Ascending aorta (tissue), 2 donors: ENCODE measurements at regions not wholly inside any gene's neighbourhood (a gene's known extent, or its start where the extent isn't known, plus 50 kb on each side); places are given as distances from the start of the nearest gene placed in this dataset.
A peak's percentile ranks its signal among the peaks of the same experiment; 100 is the strongest.

ENCODE experiments used
- DNase-seq, 2 donors: peaks; one replicate each; pipeline ENCODE4 v3.0.0-alpha.2; 2019; ENCODE audit warnings: low spot score in 2 of 2
- H3K27ac ChIP-seq, 2 donors: fragments of 200-600 bp; sonication (generic); one replicate each; pipeline ENCODE4 v1.5.1; 2016 to 2017; ENCODE audit warnings: mild to moderate bottlenecking in 1 of 2
- H3K27me3 ChIP-seq: fragments of 200-600 bp; sonication (generic); one replicate; pipeline ENCODE4 v1.5.1; 2017
- H3K36me3 ChIP-seq, 2 donors: fragments of 200-600 bp; sonication (generic); one replicate each; pipeline ENCODE4 v1.5.1; 2016
- H3K4me1 ChIP-seq, 2 donors: fragments of 200-600 bp; sonication (generic); one replicate each; pipeline ENCODE4 v1.5.1; 2016 to 2017; ENCODE audit warnings: mild to moderate bottlenecking in 1 of 2
- H3K4me3 ChIP-seq, 2 donors: fragments of 200-600 bp; sonication (generic); one replicate each; pipeline ENCODE4 v1.5.1; 2016 to 2017; ENCODE audit warnings: mild to moderate bottlenecking in 1 of 2
- H3K9me3 ChIP-seq, 2 donors: fragments of 200-600 bp; sonication (generic); one replicate each; pipeline ENCODE4 v1.5.1; 2016
- intact Hi-C: fragments of 100-400 bp; cut with DNase I; formaldehyde crosslinking; loops from one replicate; pipeline ENCODE4 v1.15.1; 2023
- TF ChIP-seq, protein P1 (sequence below), 3 experiments: fragments of 200-600 bp in 2 of 3; fragments of 450-650 bp in 1 of 3; sonication (generic) in 2 of 3; IDR thresholded peaks; one replicate each; pipeline ENCODE4 v1.5.1; 2016 to 2019; ENCODE audit warnings: antibody characterized with exemption in 3 of 3, mild to moderate bottlenecking in 1 of 3, moderate library complexity in 1 of 3

DNA sequence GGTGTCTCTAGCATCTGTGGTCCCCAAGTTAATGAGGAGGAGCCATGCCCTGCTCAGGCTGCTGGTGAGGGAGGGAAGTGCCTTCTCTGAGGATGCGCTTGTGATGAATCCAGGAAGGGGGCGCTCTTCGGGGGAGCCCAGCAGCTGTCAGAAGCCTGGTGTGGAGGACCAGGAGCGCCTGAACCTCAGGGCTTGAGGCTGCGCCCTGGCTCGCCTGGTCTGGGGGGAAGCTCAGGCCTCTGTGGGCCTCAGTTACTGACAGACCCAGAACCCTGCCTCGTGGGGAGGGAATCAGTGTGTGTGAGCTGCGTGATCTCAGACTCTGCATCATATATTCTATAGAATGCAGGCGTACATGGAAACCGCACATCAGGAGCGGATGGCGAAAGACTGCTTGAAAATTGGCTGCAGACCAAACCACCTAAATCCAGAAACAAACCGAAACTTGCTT is 126.1 kb downstream of the SEC14L1 start:
- intact Hi-C loops, result no loop called here
- Histone ChIP-seq H3K27me3 (no peaks in the 10 kb centered on the region), H3K27ac (no peak overlapping the region), H3K4me1 (no peaks in the 10 kb centered on the region), H3K4me3 (no peak overlapping the region), H3K9me3 (no peaks in the 10 kb centered on the region), H3K36me3 (no peaks in the 10 kb centered on the region)
- DNase-seq, result no peak
- TF ChIP-seq, protein P1, sequence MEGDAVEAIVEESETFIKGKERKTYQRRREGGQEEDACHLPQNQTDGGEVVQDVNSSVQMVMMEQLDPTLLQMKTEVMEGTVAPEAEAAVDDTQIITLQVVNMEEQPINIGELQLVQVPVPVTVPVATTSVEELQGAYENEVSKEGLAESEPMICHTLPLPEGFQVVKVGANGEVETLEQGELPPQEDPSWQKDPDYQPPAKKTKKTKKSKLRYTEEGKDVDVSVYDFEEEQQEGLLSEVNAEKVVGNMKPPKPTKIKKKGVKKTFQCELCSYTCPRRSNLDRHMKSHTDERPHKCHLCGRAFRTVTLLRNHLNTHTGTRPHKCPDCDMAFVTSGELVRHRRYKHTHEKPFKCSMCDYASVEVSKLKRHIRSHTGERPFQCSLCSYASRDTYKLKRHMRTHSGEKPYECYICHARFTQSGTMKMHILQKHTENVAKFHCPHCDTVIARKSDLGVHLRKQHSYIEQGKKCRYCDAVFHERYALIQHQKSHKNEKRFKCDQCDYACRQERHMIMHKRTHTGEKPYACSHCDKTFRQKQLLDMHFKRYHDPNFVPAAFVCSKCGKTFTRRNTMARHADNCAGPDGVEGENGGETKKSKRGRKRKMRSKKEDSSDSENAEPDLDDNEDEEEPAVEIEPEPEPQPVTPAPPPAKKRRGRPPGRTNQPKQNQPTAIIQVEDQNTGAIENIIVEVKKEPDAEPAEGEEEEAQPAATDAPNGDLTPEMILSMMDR (IDR thresholded peaks at IDR 0.05), result peak in 1 of 3 experiments; percentile 15

- H3K36me3 ChIP-seq, result no peaks in the 10 kb centered on the region
- H3K4me1 ChIP-seq, result no peaks in the 10 kb centered on the region
- no peak for DNase-seq
- H3K27me3 ChIP-seq, result no peaks in the 10 kb centered on the region
- H3K27ac ChIP-seq, result no peak overlapping the region
- no peaks in the 10 kb centered on the region for H3K9me3 ChIP-seq
- no peak overlapping the region for H3K4me3 ChIP-seq
- intact Hi-C loops, result no loop called here
- TF ChIP-seq, protein P1 (IDR thresholded peaks at IDR 0.05), result no peak
These were observed 129.2 kb downstream of the SEC14L1 start for GRCh38 chr17:77269696-77270681.

- Histone ChIP-seq H3K4me1 (no peaks in the 10 kb centered on the region), H3K27ac (no peak overlapping the region), H3K9me3 (no peaks in the 10 kb centered on the region), H3K27me3 (no peaks in the 10 kb centered on the region), H3K36me3 (no peaks in the 10 kb centered on the region), H3K4me3 (no peak overlapping the region)
- DNase-seq, result no peak
- intact Hi-C loops, result no loop called here
- TF ChIP-seq, protein P1 (IDR thresholded peaks at IDR 0.05), result no peak
These were observed 130.6 kb downstream of the SEC14L1 start for GRCh38 chr17:77271411-77271810.

GRCh38 chr17:77273397-77274085 is 132.8 kb downstream of the SEC14L1 start:
- TF ChIP-seq, protein P1 (IDR thresholded peaks at IDR 0.05), result no peak
- no peaks in the 10 kb centered on the region for H3K27me3 ChIP-seq
- no peaks in the 10 kb centered on the region for H3K36me3 ChIP-seq
- no peak for DNase-seq
- no peaks in the 10 kb centered on the region for H3K9me3 ChIP-seq
- no peaks in the 10 kb centered on the region for H3K4me1 ChIP-seq
- intact Hi-C loops, result no loop called here
- no peak overlapping the region for H3K4me3 ChIP-seq
- H3K27ac ChIP-seq, result no peak overlapping the region

DNA sequence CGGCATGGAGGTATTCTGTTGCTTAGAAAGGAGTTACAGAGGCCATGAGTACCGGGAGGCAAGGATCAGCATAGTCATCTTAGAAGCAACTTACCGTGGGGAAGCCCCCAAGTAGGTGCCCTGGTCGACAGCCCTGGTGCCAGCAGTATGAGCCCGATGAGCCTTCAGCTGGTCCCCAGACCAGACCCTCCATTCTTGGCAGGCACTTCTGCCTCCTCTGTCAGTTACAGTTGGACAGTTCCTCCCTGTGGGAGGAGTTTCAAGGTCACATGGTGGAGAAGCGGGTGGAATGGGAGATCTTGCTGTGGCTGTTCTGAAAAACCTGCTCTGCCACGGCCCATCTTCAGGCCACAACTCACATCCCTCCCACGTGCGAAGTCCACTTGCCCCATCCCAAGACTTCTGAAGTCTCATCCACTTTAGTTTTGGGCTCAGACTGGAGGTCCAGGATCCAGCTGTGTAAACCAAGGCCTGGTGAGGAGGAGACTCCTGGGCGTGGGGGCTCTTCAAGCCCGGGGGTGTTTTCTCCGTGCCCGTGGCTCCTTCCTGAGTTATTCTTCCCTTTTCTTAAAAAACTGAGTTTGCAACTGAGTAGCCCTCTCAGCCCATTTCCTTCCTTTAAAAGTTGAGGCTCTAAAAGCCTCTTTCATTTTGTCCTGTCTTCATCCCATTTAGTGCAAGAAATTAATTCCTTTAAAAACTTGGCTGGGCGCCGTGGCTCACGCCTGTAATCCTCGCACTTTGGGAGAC is 133.5 kb downstream of the SEC14L1 start:
- intact Hi-C loops, result no loop called here
- H3K9me3 ChIP-seq, result no peaks in the 10 kb centered on the region
- no peak for DNase-seq
- H3K4me1 ChIP-seq, result no peaks in the 10 kb centered on the region
- H3K27ac ChIP-seq, result no peak overlapping the region
- no peaks in the 10 kb centered on the region for H3K36me3 ChIP-seq
- TF ChIP-seq, protein P1 (IDR thresholded peaks at IDR 0.05), result no peak
- H3K4me3 ChIP-seq, result no peak overlapping the region
- no peaks in the 10 kb centered on the region for H3K27me3 ChIP-seq
